ENCODE measurements at regions not wholly inside any gene's neighbourhood (a gene's known extent, or its start where the extent isn't known, plus 50 kb on each side); places are given as distances from the start of the nearest gene placed in this dataset.
"Not testable (repeated sequence)": the region's sequence is repeated elsewhere in the genome, so short reads cannot be mapped to it uniquely, and the experiment has no call there.

DNA sequence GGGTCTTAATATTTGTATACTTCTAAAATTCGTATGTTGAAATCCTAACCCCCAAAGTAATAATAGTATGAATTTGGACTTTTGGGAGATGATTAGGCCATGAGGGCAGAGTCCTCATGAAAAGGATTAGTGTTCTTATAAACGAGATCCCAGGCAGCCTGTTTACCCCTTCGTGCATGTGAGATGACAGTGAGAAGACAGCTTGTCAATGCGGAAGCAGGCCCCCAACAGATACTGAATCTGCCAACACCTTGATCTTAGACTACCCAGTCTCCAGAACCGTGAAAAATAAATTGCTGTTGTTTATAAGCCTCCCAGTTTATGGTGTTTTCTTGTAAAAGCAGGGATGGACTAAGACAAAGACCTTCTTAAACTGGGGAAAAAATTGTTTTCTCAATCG is 714.2 kb downstream of the SI start:
- no peaks in the 10 kb centered on the region for H3K36me3 ChIP-seq
- DNase-seq (ENCODE audit: extremely low spot score): no peak
- WGBS: 70% methylated on average over 6 of the region's 6 CpGs
- intact Hi-C loops (cut with DNase I): no loop called here
- no peaks in the 10 kb centered on the region for H3K9me3 ChIP-seq
- no peak overlapping the region for H3K4me3 ChIP-seq
- no peaks in the 10 kb centered on the region for H3K27me3 ChIP-seq
- H3K4me1 ChIP-seq: no peaks in the 10 kb centered on the region
- H3K27ac ChIP-seq (replicated peaks in 1 of 4): no peak overlapping the region
- TF ChIP-seq EP300 (IDR thresholded peaks at IDR 0.05) (no peak), POLR2A (IDR thresholded peaks at IDR 0.05; ENCODE audit: low read depth) (no peak), POLR2AphosphoS5 (IDR thresholded peaks at IDR 0.05) (no peak)
- TF ChIP-seq, protein P1, sequence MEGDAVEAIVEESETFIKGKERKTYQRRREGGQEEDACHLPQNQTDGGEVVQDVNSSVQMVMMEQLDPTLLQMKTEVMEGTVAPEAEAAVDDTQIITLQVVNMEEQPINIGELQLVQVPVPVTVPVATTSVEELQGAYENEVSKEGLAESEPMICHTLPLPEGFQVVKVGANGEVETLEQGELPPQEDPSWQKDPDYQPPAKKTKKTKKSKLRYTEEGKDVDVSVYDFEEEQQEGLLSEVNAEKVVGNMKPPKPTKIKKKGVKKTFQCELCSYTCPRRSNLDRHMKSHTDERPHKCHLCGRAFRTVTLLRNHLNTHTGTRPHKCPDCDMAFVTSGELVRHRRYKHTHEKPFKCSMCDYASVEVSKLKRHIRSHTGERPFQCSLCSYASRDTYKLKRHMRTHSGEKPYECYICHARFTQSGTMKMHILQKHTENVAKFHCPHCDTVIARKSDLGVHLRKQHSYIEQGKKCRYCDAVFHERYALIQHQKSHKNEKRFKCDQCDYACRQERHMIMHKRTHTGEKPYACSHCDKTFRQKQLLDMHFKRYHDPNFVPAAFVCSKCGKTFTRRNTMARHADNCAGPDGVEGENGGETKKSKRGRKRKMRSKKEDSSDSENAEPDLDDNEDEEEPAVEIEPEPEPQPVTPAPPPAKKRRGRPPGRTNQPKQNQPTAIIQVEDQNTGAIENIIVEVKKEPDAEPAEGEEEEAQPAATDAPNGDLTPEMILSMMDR (IDR thresholded peaks at IDR 0.05): no peak

GRCh38 chr3:164360738-164361406 is 717.4 kb downstream of the SI start:
- TF ChIP-seq EP300 (IDR thresholded peaks at IDR 0.05) (no peak), POLR2AphosphoS5 (IDR thresholded peaks at IDR 0.05) (no peak), POLR2A (IDR thresholded peaks at IDR 0.05; ENCODE audit: low read depth) (no peak)
- TF ChIP-seq, protein P1 (IDR thresholded peaks at IDR 0.05): no peak
- 72% methylated on average over 9 of the region's 9 CpGs for WGBS
- H3K36me3 ChIP-seq: no peaks in the 10 kb centered on the region
- H3K27me3 ChIP-seq: no peaks in the 10 kb centered on the region
- DNase-seq (ENCODE audit: extremely low spot score): no peak
- H3K27ac ChIP-seq (replicated peaks in 1 of 4): no peak overlapping the region
- H3K4me1 ChIP-seq: no peaks in the 10 kb centered on the region
- H3K4me3 ChIP-seq: no peak overlapping the region
- no peaks in the 10 kb centered on the region for H3K9me3 ChIP-seq
- intact Hi-C loops (cut with DNase I): no loop called here

GRCh38 chr3:164360078-164360578 is 718.2 kb downstream of the SI start:
- H3K27me3 ChIP-seq: no peaks in the 10 kb centered on the region
- no peaks in the 10 kb centered on the region for H3K36me3 ChIP-seq
- no peaks in the 10 kb centered on the region for H3K4me1 ChIP-seq
- H3K9me3 ChIP-seq: no peaks in the 10 kb centered on the region
- TF ChIP-seq, protein P1 (IDR thresholded peaks at IDR 0.05): no peak
- TF ChIP-seq POLR2A (IDR thresholded peaks at IDR 0.05; ENCODE audit: low read depth) (no peak), EP300 (IDR thresholded peaks at IDR 0.05) (no peak), POLR2AphosphoS5 (IDR thresholded peaks at IDR 0.05) (no peak)
- H3K27ac ChIP-seq (replicated peaks in 1 of 4): no peak overlapping the region
- H3K4me3 ChIP-seq: no peak overlapping the region
- no peak for DNase-seq (ENCODE audit: extremely low spot score)
- 98% methylated on average over 10 of the region's 10 CpGs for WGBS
- intact Hi-C loops (cut with DNase I): no loop called here

- H3K27me3 ChIP-seq: no peaks in the 10 kb centered on the region
- H3K4me3 ChIP-seq: no peak overlapping the region
- no peaks in the 10 kb centered on the region for H3K9me3 ChIP-seq
- DNase-seq (ENCODE audit: extremely low spot score): no peak
- H3K27ac ChIP-seq (replicated peaks in 1 of 4): no peak overlapping the region
- TF ChIP-seq POLR2AphosphoS5 (IDR thresholded peaks at IDR 0.05) (no peak), POLR2A (IDR thresholded peaks at IDR 0.05; ENCODE audit: low read depth) (no peak), EP300 (IDR thresholded peaks at IDR 0.05) (no peak)
- TF ChIP-seq, protein P1 (IDR thresholded peaks at IDR 0.05): no peak
- H3K4me1 ChIP-seq: no peaks in the 10 kb centered on the region
- H3K36me3 ChIP-seq: no peaks in the 10 kb centered on the region
- intact Hi-C loops (cut with DNase I): no loop called here
Measured at GRCh38 chr3:164352991-164353390, 725.3 kb downstream of the SI start.

GRCh38 chr3:164351131-164351530 is 727.2 kb downstream of the SI start:
- TF ChIP-seq POLR2A (IDR thresholded peaks at IDR 0.05; ENCODE audit: low read depth) (no peak), POLR2AphosphoS5 (IDR thresholded peaks at IDR 0.05) (no peak), EP300 (IDR thresholded peaks at IDR 0.05) (no peak)
- TF ChIP-seq, protein P1 (IDR thresholded peaks at IDR 0.05): no peak
- H3K4me1 ChIP-seq: no peaks in the 10 kb centered on the region
- H3K36me3 ChIP-seq: no peaks in the 10 kb centered on the region
- H3K27me3 ChIP-seq: no peaks in the 10 kb centered on the region
- intact Hi-C loops (cut with DNase I): no loop called here
- no peaks in the 10 kb centered on the region for H3K9me3 ChIP-seq
- no peak overlapping the region for H3K4me3 ChIP-seq
- DNase-seq (ENCODE audit: extremely low spot score): no peak
- no peak overlapping the region for H3K27ac ChIP-seq (replicated peaks in 1 of 4)

GRCh38 chr3:164342206-164342605 is 736.1 kb downstream of the SI start:
- H3K36me3 ChIP-seq; H3K4me1 ChIP-seq; intact Hi-C loops (cut with DNase I); H3K27me3 ChIP-seq; DNase-seq (ENCODE audit: extremely low spot score); H3K4me3 ChIP-seq; H3K9me3 ChIP-seq; H3K27ac ChIP-seq (replicated peaks in 1 of 4): not testable (repeated sequence)
- 86% methylated on average over 5 of the region's 5 CpGs for WGBS
